K562 (cell line): ENCODE measurements at regions not wholly inside any gene's neighbourhood (a gene's known extent, or its start where the extent isn't known, plus 50 kb on each side); places are given as distances from the start of the nearest gene placed in this dataset.

ENCODE experiments used
- CEBPB ChIP-seq: fragments of 450-650 bp; IDR thresholded peaks from 2 replicates; pipeline ENCODE4 v1.6.1; 2016; ENCODE audit warnings: missing genetic modification characterization, missing compliant biosample characterization
- HIVEP1 ChIP-seq: fragments of 250-450 bp; sonication (Bioruptor Pico); IDR thresholded peaks from 2 replicates; pipeline ENCODE4 v1.4.0; 2020; ENCODE audit warnings: mild to moderate bottlenecking
- KAT8 ChIP-seq: fragments of 450-650 bp; IDR thresholded peaks from 2 replicates; pipeline ENCODE4 v1.6.1; 2016; ENCODE audit warnings: low read depth, mild to moderate bottlenecking
- MXI1 ChIP-seq: IDR thresholded peaks from 2 replicates; pipeline ENCODE4 v1.6.1; 2011; ENCODE audit warnings: low read depth, mild to moderate bottlenecking, improper control_type of control experiment, low read length
- POLR2A ChIP-seq: fragments of 450-650 bp; conservative IDR thresholded peaks from 2 replicates; pipeline ENCODE4 v1.6.1; 2016
- POLR2AphosphoS5 ChIP-seq: IDR thresholded peaks from 2 replicates; pipeline ENCODE4 v1.6.1; 2011; ENCODE audit warnings: mild to moderate bottlenecking, low read depth, low read length, moderate library complexity; ENCODE audit not compliant: control insufficient read depth, insufficient read depth
- POU5F1 ChIP-seq: fragments of 150-350 bp; IDR thresholded peaks from 2 replicates; pipeline ENCODE4 v1.6.1; 2014; ENCODE audit warnings: borderline replicate concordance, low read length, low read depth, mild to moderate bottlenecking; ENCODE audit not compliant: partially characterized antibody
- SMC3 ChIP-seq: conservative IDR thresholded peaks from 2 replicates; pipeline ENCODE4 v1.6.1; 2011; ENCODE audit warnings: low read depth, low read length, improper control_type of control experiment; ENCODE audit not compliant: insufficient read depth
- SRF ChIP-seq, 2 experiments: fragments of 250-450, 450-650 bp in 1 of 2; sonication (Bioruptor Pico) in 1 of 2; sonication (generic) in 1 of 2; formaldehyde crosslinking; IDR thresholded peaks; 2 replicates each; pipeline versions ENCODE4 v1.5.0 to v1.5.1; 2020 to 2022; ENCODE audit warnings: mild to moderate bottlenecking in 1 of 2, missing genetic modification reagents in 1 of 2
- TAF7 ChIP-seq: fragments of 450-650 bp; IDR thresholded peaks from 2 replicates; pipeline ENCODE4 v1.6.1; 2016; ENCODE audit warnings: missing genetic modification characterization, missing compliant biosample characterization
- YY1 ChIP-seq, 3 experiments: IDR thresholded peaks; 2 replicates each; pipeline ENCODE4 v1.6.1; 2011; ENCODE audit warnings: low read length in 2 of 3, mild to moderate bottlenecking in 2 of 3, moderate library complexity in 2 of 3, borderline replicate concordance in 1 of 3, control low read depth in 1 of 3, low read depth in 1 of 3; ENCODE audit not compliant: insufficient read depth in 3 of 3, insufficient replicate concordance in 2 of 3, control insufficient read depth in 1 of 3, insufficient read length in 1 of 3; ENCODE audit errors: extremely low read depth in 1 of 3
- ZNF232 ChIP-seq: sonication (generic); formaldehyde crosslinking; IDR thresholded peaks from 2 replicates; pipeline ENCODE4 v1.8.0; 2022; ENCODE audit warnings: mild to moderate bottlenecking, missing genetic modification reagents
- TF ChIP-seq, protein P1 (sequence below), 3 experiments: IDR thresholded peaks in 2 of 3; conservative IDR thresholded peaks in 1 of 3; 2 replicates each; pipeline ENCODE4 v1.5.1; 2011 to 2012; ENCODE audit warnings: low read length in 3 of 3, mild to moderate bottlenecking in 3 of 3, control low read depth in 2 of 3, improper control_type of control experiment in 1 of 3, inconsistent platforms in 1 of 3, low read depth in 1 of 3, mixed read lengths in 1 of 3, moderate library complexity in 1 of 3; ENCODE audit not compliant: insufficient read depth in 2 of 3

DNA sequence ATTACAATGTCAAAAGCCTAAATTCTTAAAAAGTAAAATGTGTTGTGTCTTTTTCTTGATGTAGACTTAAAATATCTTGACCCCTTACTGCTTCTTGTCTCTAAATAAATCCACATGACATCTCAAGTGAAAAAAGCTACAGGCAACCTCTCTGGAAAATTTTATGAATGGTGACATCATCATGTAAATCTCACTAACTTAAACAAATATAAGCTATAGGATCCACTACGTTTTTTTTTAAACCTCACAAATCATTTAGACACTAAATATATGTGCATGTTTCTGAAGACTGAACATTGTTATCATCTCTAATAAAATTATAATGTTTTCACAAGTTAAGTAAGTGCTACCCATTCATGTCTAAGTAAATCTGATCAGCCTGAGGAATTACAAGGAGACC, 793.7 kb upstream of the PRR20A start:
- TF ChIP-seq ZNF232 (CRISPR knock-in tag) = no peak
- TF ChIP-seq SMC3 = no peak
- TF ChIP-seq, protein P1, sequence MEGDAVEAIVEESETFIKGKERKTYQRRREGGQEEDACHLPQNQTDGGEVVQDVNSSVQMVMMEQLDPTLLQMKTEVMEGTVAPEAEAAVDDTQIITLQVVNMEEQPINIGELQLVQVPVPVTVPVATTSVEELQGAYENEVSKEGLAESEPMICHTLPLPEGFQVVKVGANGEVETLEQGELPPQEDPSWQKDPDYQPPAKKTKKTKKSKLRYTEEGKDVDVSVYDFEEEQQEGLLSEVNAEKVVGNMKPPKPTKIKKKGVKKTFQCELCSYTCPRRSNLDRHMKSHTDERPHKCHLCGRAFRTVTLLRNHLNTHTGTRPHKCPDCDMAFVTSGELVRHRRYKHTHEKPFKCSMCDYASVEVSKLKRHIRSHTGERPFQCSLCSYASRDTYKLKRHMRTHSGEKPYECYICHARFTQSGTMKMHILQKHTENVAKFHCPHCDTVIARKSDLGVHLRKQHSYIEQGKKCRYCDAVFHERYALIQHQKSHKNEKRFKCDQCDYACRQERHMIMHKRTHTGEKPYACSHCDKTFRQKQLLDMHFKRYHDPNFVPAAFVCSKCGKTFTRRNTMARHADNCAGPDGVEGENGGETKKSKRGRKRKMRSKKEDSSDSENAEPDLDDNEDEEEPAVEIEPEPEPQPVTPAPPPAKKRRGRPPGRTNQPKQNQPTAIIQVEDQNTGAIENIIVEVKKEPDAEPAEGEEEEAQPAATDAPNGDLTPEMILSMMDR (IDR thresholded peaks at IDR 0.05 in 2 of 3, conservative IDR thresholded peaks at IDR 0.05 in 1 of 3; ENCODE audit: insufficient read depth in 2 of 3, low read depth in 1 of 3, low read length in 3 of 3) = no peak
- no peak for TF ChIP-seq TAF7
- no peak for TF ChIP-seq YY1 (IDR thresholded peaks at IDR 0.05; ENCODE audit: borderline replicate concordance in 1 of 3, control insufficient read depth in 1 of 3, extremely low read depth in 1 of 3, insufficient read depth in 3 of 3, insufficient read length in 1 of 3, insufficient replicate concordance in 2 of 3, low read depth in 1 of 3, low read length in 2 of 3)
- TF ChIP-seq CEBPB = no peak
- no peak for TF ChIP-seq POLR2AphosphoS5
- TF ChIP-seq POU5F1 = no peak
- no peak for TF ChIP-seq MXI1
- TF ChIP-seq SRF (CRISPR knock-in tag; IDR thresholded peaks at IDR 0.05) = no peak
- no peak for TF ChIP-seq POLR2A
- no peak for TF ChIP-seq KAT8
- TF ChIP-seq HIVEP1 (CRISPR knock-in tag) = no peak
